ENCODE measurements at regions not wholly inside any gene's neighbourhood (a gene's known extent, or its start where the extent isn't known, plus 50 kb on each side); places are given as distances from the start of the nearest gene placed in this dataset.
"Not testable (repeated sequence)": the region's sequence is repeated elsewhere in the genome, so short reads cannot be mapped to it uniquely, and the experiment has no call there.

GRCh38 chr5:91291628-91292569, 91.2 kb downstream of the ARRDC3 start:
- H3K4me3 ChIP-seq: no peak overlapping the region
- no peak overlapping the region for H3K27ac ChIP-seq
- H3K27me3 ChIP-seq: no peaks in the 10 kb centered on the region
- DNase-seq (ENCODE audit: low spot score in 2 of 2): no peak
- intact Hi-C loops (cut with DNase I): no loop called here
- no peak for TF ChIP-seq CTCF (IDR thresholded peaks at IDR 0.05)
- H3K4me1 ChIP-seq: peaks cover 4% of the 10 kb centered on the region in 2 donors
- H3K36me3 ChIP-seq: no peaks in the 10 kb centered on the region
- H3K9me3 ChIP-seq: no peaks in the 10 kb centered on the region

GRCh38 chr5:91288118-91288916, 94.8 kb downstream of the ARRDC3 start:
- peak overlapping the region in 1 of 2 donors; percentile 8 for H3K27ac ChIP-seq
- no peak for TF ChIP-seq CTCF (IDR thresholded peaks at IDR 0.05)
- no peaks in the 10 kb centered on the region for H3K36me3 ChIP-seq
- DNase-seq (ENCODE audit: low spot score in 2 of 2): no peak
- H3K27me3 ChIP-seq: no peaks in the 10 kb centered on the region
- no peak overlapping the region for H3K4me3 ChIP-seq
- intact Hi-C loops (cut with DNase I): no loop called here
- peaks cover 0 to 4% of the 10 kb centered on the region in 2 donors for H3K4me1 ChIP-seq
- no peaks in the 10 kb centered on the region for H3K9me3 ChIP-seq

- H3K36me3 ChIP-seq; H3K27ac ChIP-seq; intact Hi-C loops (cut with DNase I); H3K9me3 ChIP-seq; H3K27me3 ChIP-seq; H3K4me3 ChIP-seq; DNase-seq (ENCODE audit: low spot score in 2 of 2): not testable (repeated sequence)
- peaks cover 0 to 11% of the 10 kb centered on the region in 2 donors for H3K4me1 ChIP-seq
Observed at GRCh38 chr5:91285062-91285461, 98.1 kb downstream of the ARRDC3 start.

GRCh38 chr5:91283899-91284298, 99.2 kb downstream of the ARRDC3 start:
- TF ChIP-seq CTCF (IDR thresholded peaks at IDR 0.05): no peak
- intact Hi-C loops (cut with DNase I): loop anchor here (1.0 to 5.0 kb wide), 2 partner anchors 27 to 132 kb away; no protein-coding TSS in a partner anchor
- peaks cover 0 to 10% of the 10 kb centered on the region in 2 donors for H3K4me1 ChIP-seq
- no peaks in the 10 kb centered on the region for H3K27me3 ChIP-seq
- peak overlapping the region in 1 of 2 donors; percentile 12 for H3K27ac ChIP-seq
- H3K4me3 ChIP-seq: no peak overlapping the region
- H3K36me3 ChIP-seq: no peaks in the 10 kb centered on the region
- no peak for DNase-seq (ENCODE audit: low spot score in 2 of 2)
- H3K9me3 ChIP-seq: no peaks in the 10 kb centered on the region

- Histone ChIP-seq H3K36me3 (no peaks in the 10 kb centered on the region), H3K4me3 (no peak overlapping the region), H3K27ac (peak overlapping the region in 1 of 2 donors; percentile 12), H3K4me1 (peaks cover 0 to 7% of the 10 kb centered on the region in 2 donors), H3K9me3 (no peaks in the 10 kb centered on the region), H3K27me3 (no peaks in the 10 kb centered on the region)
- no peak for DNase-seq (ENCODE audit: low spot score in 2 of 2)
- intact Hi-C loops (cut with DNase I): loop anchor here (1.0 to 5.0 kb wide), 2 partner anchors 28 to 131 kb away; no protein-coding TSS in a partner anchor
- no peak for TF ChIP-seq CTCF (IDR thresholded peaks at IDR 0.05)
Observed at GRCh38 chr5:91283326-91283725, 99.8 kb downstream of the ARRDC3 start.

Measured in ascending aorta (tissue), 2 donors.